IMR-90 (cell line): ENCODE measurements at regions not wholly inside any gene's neighbourhood (a gene's known extent, or its start where the extent isn't known, plus 50 kb on each side); places are given as distances from the start of the nearest gene placed in this dataset.

Source experiments
- ATAC-seq: fragments of 200-7000 bp; cut with Tn5 transposase; 2 replicates; pipeline ENCODE4 v1.9.1; 2020; ENCODE audit warnings: low read depth, mild to moderate bottlenecking, moderate library complexity
- BruUV-seq: library from RNA; stranded (reverse); fragments of 400-500 nt; replicated peaks from 2 replicates; lab custom pipeline; 2021; lab: Mats Ljungman, UMichigan
- CTCF ChIA-PET: fragments of 300-600 bp; formaldehyde crosslinking; extraction: SDS; loops from one replicate; lab custom pipeline; 2021; ENCODE audit warnings: antibody characterized with exemption; lab: Yijun Ruan, JAX
- POLR2A ChIA-PET: fragments of 300-600 bp; sonication (Branson Sonifier 250); formaldehyde crosslinking; loops from one replicate; lab custom pipeline; 2022; ENCODE audit warnings: antibody characterized with exemption; ENCODE audit not compliant: unreplicated experiment; lab: Charles Lee
- DNase-seq: peaks from one replicate; pipeline ENCODE4 v3.0.0; 2013
- H2AFZ ChIP-seq: replicated peaks from 2 replicates; pipeline ENCODE3; 2013; ENCODE audit warnings: low read length, mild to moderate bottlenecking; ENCODE audit not compliant: poor library complexity
- H2AK5ac ChIP-seq: 2 replicates; pipeline ENCODE4 v1.6.1; 2013; ENCODE audit warnings: low read depth, low read length, inconsistent platforms
- H2AK9ac ChIP-seq: replicated peaks from 2 replicates; pipeline ENCODE3; 2013; ENCODE audit warnings: mild to moderate bottlenecking, low read depth, low read length, moderate library complexity; ENCODE audit not compliant: poor library complexity
- H2BK120ac ChIP-seq: 2 replicates; pipeline ENCODE4 v1.6.1; 2013; ENCODE audit warnings: low read depth, low read length, inconsistent platforms
- H2BK15ac ChIP-seq: 3 replicates; pipeline ENCODE4 v1.6.1; 2013; ENCODE audit warnings: low read depth, low read length, inconsistent platforms
- H2BK20ac ChIP-seq: 2 replicates; pipeline ENCODE4 v1.6.1; 2013; ENCODE audit warnings: low read depth, mild to moderate bottlenecking, inconsistent platforms, low read length, moderate library complexity
- H2BK5ac ChIP-seq: 2 replicates; pipeline ENCODE4 v1.6.1; 2013; ENCODE audit warnings: mild to moderate bottlenecking, low read depth, low read length, inconsistent platforms; ENCODE audit not compliant: poor library complexity, severe bottlenecking
- H3K14ac ChIP-seq: replicated peaks from 2 replicates; pipeline ENCODE4 v1.6.1; 2013; ENCODE audit warnings: low read depth, low read length, inconsistent platforms
- H3K18ac ChIP-seq: 2 replicates; pipeline ENCODE4 v1.6.1; 2013; ENCODE audit warnings: low read depth, low read length, control low read depth
- H3K23ac ChIP-seq: 2 replicates; pipeline ENCODE4 v1.6.1; 2013; ENCODE audit warnings: low read depth, low read length, inconsistent platforms
- H3K27ac ChIP-seq: 2 replicates; pipeline ENCODE4 v1.5.1; 2013; ENCODE audit warnings: mild to moderate bottlenecking, control low read depth, low read length; ENCODE audit not compliant: insufficient read depth
- H3K27me3 ChIP-seq: 2 replicates; pipeline ENCODE4 v1.6.1; 2013; ENCODE audit warnings: low read length; ENCODE audit not compliant: control insufficient read depth, insufficient read depth
- H3K36me3 ChIP-seq: 2 replicates; pipeline ENCODE4 v1.6.1; 2013; ENCODE audit warnings: low read length, mixed read lengths; ENCODE audit not compliant: control insufficient read depth, insufficient read depth
- H3K4ac ChIP-seq: 2 replicates; pipeline ENCODE4 v1.6.1; 2013; ENCODE audit warnings: low read depth, low read length, inconsistent platforms
- H3K4me1 ChIP-seq: 2 replicates; pipeline ENCODE4 v1.6.1; 2013; ENCODE audit warnings: low read length, mixed read lengths; ENCODE audit not compliant: control insufficient read depth, insufficient read depth
- H3K4me2 ChIP-seq: 2 replicates; pipeline ENCODE4 v1.6.1; 2013; ENCODE audit warnings: low read depth, mild to moderate bottlenecking, control low read depth, low read length, moderate library complexity
- H3K4me3 ChIP-seq: 2 replicates; pipeline ENCODE4 v1.5.1; 2013; ENCODE audit warnings: low read depth, mild to moderate bottlenecking, control low read depth, low read length, moderate library complexity; ENCODE audit not compliant: insufficient read depth
- H3K56ac ChIP-seq: 2 replicates; pipeline ENCODE4 v1.6.1; 2013; ENCODE audit warnings: low read length, inconsistent platforms; ENCODE audit not compliant: insufficient read depth; ENCODE audit errors: extremely low read depth
- H3K79me1 ChIP-seq, 2 experiments: 2 replicates each; pipeline ENCODE4 v1.6.1; 2013; ENCODE audit warnings: low read length in 2 of 2, inconsistent platforms in 1 of 2, low read depth in 1 of 2
- H3K9ac ChIP-seq: 2 replicates; pipeline ENCODE4 v1.6.1; 2013; ENCODE audit warnings: low read depth, low read length, control low read depth
- H3K9me1 ChIP-seq: 2 replicates; pipeline ENCODE4 v1.6.1; 2013; ENCODE audit warnings: low read length, inconsistent platforms; ENCODE audit not compliant: insufficient read depth
- H3K9me3 ChIP-seq: 2 replicates; pipeline ENCODE4 v1.6.1; 2013; ENCODE audit warnings: low read length; ENCODE audit not compliant: control insufficient read depth, insufficient read depth
- H4K20me1 ChIP-seq: 2 replicates; pipeline ENCODE4 v1.6.1; 2013; ENCODE audit warnings: low read length, inconsistent platforms; ENCODE audit not compliant: insufficient read depth
- H4K5ac ChIP-seq: 2 replicates; pipeline ENCODE4 v1.6.1; 2013; ENCODE audit warnings: mild to moderate bottlenecking, low read depth, low read length, control low read depth
- H4K8ac ChIP-seq, 2 experiments: 2 replicates each; pipeline ENCODE4 v1.6.1; 2013; ENCODE audit warnings: low read depth in 2 of 2, low read length in 2 of 2, control low read depth in 1 of 2, inconsistent platforms in 1 of 2
- H4K91ac ChIP-seq: 2 replicates; pipeline ENCODE4 v1.6.1; 2013; ENCODE audit warnings: low read depth, low read length, inconsistent platforms; ENCODE audit not compliant: insufficient read depth
- BHLHE40 ChIP-seq: fragments of 150-350 bp; IDR thresholded peaks from 2 replicates; pipeline ENCODE4 v1.6.1; 2016; ENCODE audit warnings: mild to moderate bottlenecking, low read depth, low read length
- CEBPB ChIP-seq: IDR thresholded peaks from 2 replicates; pipeline ENCODE4 v1.6.1; 2012; ENCODE audit warnings: low read depth, low read length, improper control_type of control experiment
- CHD1 ChIP-seq: IDR thresholded peaks from 2 replicates; pipeline ENCODE4 v1.6.1; 2012; ENCODE audit warnings: low read depth, low read length, improper control_type of control experiment
- FOS ChIP-seq: fragments of 150-350 bp; IDR thresholded peaks from 2 replicates; pipeline ENCODE4 v1.6.1; 2016; ENCODE audit warnings: low read depth, low read length
- MAFK ChIP-seq: IDR thresholded peaks from 2 replicates; pipeline ENCODE4 v1.6.1; 2012; ENCODE audit warnings: low read depth, low read length, improper control_type of control experiment
- MXI1 ChIP-seq: IDR thresholded peaks from 2 replicates; pipeline ENCODE4 v1.6.1; 2012; ENCODE audit warnings: low read depth, mild to moderate bottlenecking, low read length, moderate library complexity, borderline replicate concordance
- NFE2L2 ChIP-seq: fragments of 150-350 bp; IDR thresholded peaks from 2 replicates; pipeline ENCODE4 v1.6.1; 2016; ENCODE audit warnings: low read depth, mild to moderate bottlenecking, low read length
- POLR2A ChIP-seq: IDR thresholded peaks from 2 replicates; pipeline ENCODE4 v1.6.1; 2012; ENCODE audit warnings: mild to moderate bottlenecking, low read depth, low read length
- RAD21 ChIP-seq: IDR thresholded peaks from 2 replicates; pipeline ENCODE4 v1.6.1; 2012; ENCODE audit warnings: low read length, improper control_type of control experiment
- RCOR1 ChIP-seq: IDR thresholded peaks from 2 replicates; pipeline ENCODE4 v1.6.1; 2012; ENCODE audit warnings: mild to moderate bottlenecking, low read length, improper control_type of control experiment; ENCODE audit not compliant: insufficient replicate concordance
- RFX5 ChIP-seq: IDR thresholded peaks from 2 replicates; pipeline ENCODE4 v1.8.0; 2012; ENCODE audit warnings: low read depth, mild to moderate bottlenecking, low read length, moderate library complexity
- SMC3 ChIP-seq: fragments of 150-350 bp; IDR thresholded peaks from 2 replicates; pipeline ENCODE4 v1.6.1; 2016; ENCODE audit warnings: low read depth, mild to moderate bottlenecking, antibody characterized with exemption, low read length, moderate library complexity
- USF2 ChIP-seq: fragments of 150-350 bp; IDR thresholded peaks from 2 replicates; pipeline ENCODE4 v1.6.1; 2017; ENCODE audit warnings: mild to moderate bottlenecking, antibody characterized with exemption, low read length, low read depth
- dilution Hi-C: fragments of 300-500 bp; cut with HindIII; formaldehyde crosslinking; loops from one replicate; pipeline ENCODE4 v1.14.3; 2018; ENCODE audit warnings: low sequenced_read_pairs; ENCODE audit not compliant: unreplicated experiment
- in situ Hi-C: fragments of 300-500 bp; cut with MboI; formaldehyde crosslinking; loops from 3 replicates; pipeline ENCODE4 v1.14.3; 2019; ENCODE audit warnings: low sequenced_read_pairs, inconsistent platforms, mixed read lengths
- intact Hi-C: fragments of 100-400 bp; cut with micrococcal nuclease; formaldehyde crosslinking; loops from 2 replicates; pipeline ENCODE4 v1.10.0; 2022

DNA sequence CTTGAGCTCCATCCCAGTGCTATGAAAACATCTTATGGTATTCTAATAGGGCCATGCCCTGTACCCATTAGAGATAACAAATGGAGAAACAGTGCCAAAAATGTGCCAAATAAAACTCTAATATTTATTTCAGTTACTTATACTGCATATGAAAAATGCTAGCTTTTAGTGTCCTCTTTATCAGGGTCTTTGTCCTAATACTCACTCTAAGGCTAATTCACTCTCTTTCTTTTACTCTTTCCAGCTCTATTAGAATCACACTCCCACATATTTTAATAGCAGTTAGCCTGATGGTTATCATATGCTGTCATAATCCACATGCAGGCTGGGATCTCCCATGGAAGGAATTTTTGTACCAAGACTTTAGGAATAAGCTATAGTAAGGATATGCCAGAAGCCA lies 408.4 kb downstream of the ETV1 start:
- dilution Hi-C loops = no loop called here

More for the DNA sequence above, 408.4 kb downstream of the ETV1 start:
- no TSS peak for BruUV-seq
- Histone ChIP-seq H2AFZ (no peak overlapping the region), H4K20me1 (no peaks in the 10 kb centered on the region), H3K9me1 (no peaks in the 10 kb centered on the region), H2AK9ac (no peak overlapping the region), H3K79me1 (no peaks in the 10 kb centered on the region), H3K18ac (no peak overlapping the region), H2AK5ac (no peak overlapping the region), H3K36me3 (no peaks in the 10 kb centered on the region), H2BK20ac (no peak overlapping the region), H3K4me1 (no peaks in the 10 kb centered on the region), H3K56ac (no peak overlapping the region), H3K9me3 (no peaks in the 10 kb centered on the region), H4K5ac (no peak overlapping the region), H3K14ac (no peak overlapping the region), H3K4me2 (no peak overlapping the region), H3K4ac (no peak overlapping the region), H2BK5ac (no peak overlapping the region), H3K4me3 (no peak overlapping the region), H3K23ac (no peak overlapping the region), H4K8ac (no peak overlapping the region), H3K9ac (no peak overlapping the region), H3K27me3 (no peaks in the 10 kb centered on the region), H2BK120ac (no peak overlapping the region), H3K27ac (no peak overlapping the region), H2BK15ac (no peak overlapping the region), H4K91ac (no peak overlapping the region)
- TF ChIP-seq POLR2A (no peak), USF2 (no peak), FOS (no peak), MAFK (no peak), RFX5 (no peak), CEBPB (no peak), RAD21 (no peak), SMC3 (no peak), RCOR1 (no peak), CHD1 (no peak), NFE2L2 (no peak), MXI1 (no peak), BHLHE40 (no peak)
- POLR2A ChIA-PET = no interaction called here
- CTCF ChIA-PET = no interaction called here
- in situ Hi-C loops (no loop called here), intact Hi-C loops (no loop called here)
- DNase-seq (no peak), ATAC-seq (no peak)
